ENCODE measurements at regions not wholly inside any gene's neighbourhood (a gene's known extent, or its start where the extent isn't known, plus 50 kb on each side); places are given as distances from the start of the nearest gene placed in this dataset.

- DNase-seq = no peak
Measured at GRCh38 chr1:34518146-34518699, 236.6 kb upstream of the GJB5 start.

- no peak for DNase-seq
Measured at GRCh38 chr1:34520111-34520510, 234.7 kb upstream of the GJB5 start.

- DNase-seq = no peak
Measured at GRCh38 chr1:34524783-34525182, 230.1 kb upstream of the GJB5 start.

- DNase-seq = no peak
Measured at GRCh38 chr1:34529935-34530859, 224.7 kb upstream of the GJB5 start.

GRCh38 chr1:34532113-34532512, 222.7 kb upstream of the GJB5 start:
- DNase-seq = no peak

GRCh38 chr1:34538481-34538880, 216.4 kb upstream of the GJB5 start:
- no peak for DNase-seq

GRCh38 chr1:34547046-34547674, 207.7 kb upstream of the GJB5 start:
- DNase-seq = no peak

- no peak for DNase-seq
Measured at GRCh38 chr1:34549199-34549598, 205.6 kb upstream of the GJB5 start.

GRCh38 chr1:34578306-34578705, 176.5 kb upstream of the GJB5 start:
- no peak for DNase-seq

GRCh38 chr1:34582356-34582755, 172.5 kb upstream of the GJB5 start:
- DNase-seq = no peak

GRCh38 chr1:34587761-34588160, 167.1 kb upstream of the GJB5 start:
- no peak for DNase-seq

GRCh38 chr1:34590211-34590623, 164.6 kb upstream of the GJB5 start:
- DNase-seq = no peak

- DNase-seq = no peak
Measured at GRCh38 chr1:34591751-34592629, 162.9 kb upstream of the GJB5 start.

- DNase-seq = peak; percentile 40
Measured at GRCh38 chr1:34597877-34598514, 156.9 kb upstream of the GJB5 start.

GRCh38 chr1:34602907-34603306, 151.9 kb upstream of the GJB5 start:
- no peak for DNase-seq

- DNase-seq = no peak
Measured at GRCh38 chr1:34603594-34603993, 151.3 kb upstream of the GJB5 start.

GRCh38 chr1:34606504-34606903, 148.3 kb upstream of the GJB5 start:
- no peak for DNase-seq

- no peak for DNase-seq
Measured at GRCh38 chr1:34610063-34610462, 144.8 kb upstream of the GJB5 start.

GRCh38 chr1:34611571-34611970, 143.3 kb upstream of the GJB5 start:
- DNase-seq = no peak

GRCh38 chr1:34612091-34612827, 142.6 kb upstream of the GJB5 start:
- no peak for DNase-seq

GRCh38 chr1:34617321-34618118, 137.3 kb upstream of the GJB5 start:
- DNase-seq = no peak

Data from NCI-H526 treated with DMSO at 0.1 percent for 48 hours (cell line).